K562 (cell line): ENCODE measurements at regions not wholly inside any gene's neighbourhood (a gene's known extent, or its start where the extent isn't known, plus 50 kb on each side); places are given as distances from the start of the nearest gene placed in this dataset.

Experiments
- ATAC-seq: fragments of 200-7000 bp; cut with Tn5 transposase; 3 replicates; pipeline ENCODE4 v1.9.1; 2020; ENCODE audit warnings: moderate library complexity
- BruUV-seq: library from RNA; stranded (reverse); fragments of 400-500 nt; replicated peaks from 2 replicates; lab custom pipeline; 2021; lab: Mats Ljungman, UMichigan
- CTCF ChIA-PET: fragments of 300-600 bp; formaldehyde crosslinking; extraction: SDS; loops from one replicate; lab custom pipeline; 2021; ENCODE audit warnings: low intra/inter-chr PET ratio; lab: Yijun Ruan, JAX
- POLR2A ChIA-PET: fragments of 300-600, 350-650 bp; sonication (Branson Sonifier 250); formaldehyde crosslinking; extraction: SDS; loops from one replicate; lab custom pipeline; 2021; ENCODE audit warnings: antibody characterized with exemption, inconsistent platforms; lab: Yijun Ruan, JAX
- DNase-seq, 4 experiments: peaks; one replicate each; pipeline versions ENCODE4 v3.0.0 to v3.0.0-alpha.2; 2011 to 2018; ENCODE audit warnings: low spot score in 3 of 4, mixed read lengths in 3 of 4; ENCODE audit errors: extremely low read depth in 1 of 4
- FAIRE-seq: peaks from 2 replicates; lab custom pipeline; 2011; peaks lifted over from hg19 to GRCh38; lab: Jason Lieb, UNC
- H2AFZ ChIP-seq: 2 replicates; pipeline ENCODE4 v1.6.0; 2011; ENCODE audit warnings: low read depth, low read length, control low read depth, inconsistent platforms
- H3K27ac ChIP-seq: fragments of 200-600 bp; 3 replicates; pipeline ENCODE4 v1.8.0; 2011; ENCODE audit warnings: low read depth, mild to moderate bottlenecking, control low read depth, inconsistent platforms, low read length, moderate library complexity, mixed read lengths; ENCODE audit errors: extremely low read depth
- H3K27me3 ChIP-seq, 2 experiments: fragments of 300-600 bp in 1 of 2; 2 replicates in 1 of 2; 3 replicates in 1 of 2; pipeline versions ENCODE4 v1.6.0 to v1.8.0; 2011; ENCODE audit warnings: inconsistent platforms in 2 of 2, low read length in 2 of 2, mild to moderate bottlenecking in 1 of 2, mixed read lengths in 1 of 2, moderate library complexity in 1 of 2; ENCODE audit not compliant: control insufficient read depth in 2 of 2, insufficient read depth in 2 of 2
- H3K36me3 ChIP-seq: fragments of 300-600 bp; 3 replicates; pipeline ENCODE4 v1.8.0; 2011; ENCODE audit warnings: mild to moderate bottlenecking, low read length, inconsistent platforms; ENCODE audit not compliant: control insufficient read depth, insufficient read depth
- H3K4me1 ChIP-seq, 2 experiments: fragments of 200-600 bp in 1 of 2; replicated peaks in 1 of 2; 2 replicates in 1 of 2; 3 replicates in 1 of 2; pipeline versions ENCODE4 v1.5.1 to v1.8.0; 2011; ENCODE audit warnings: inconsistent platforms in 2 of 2, low read length in 2 of 2, mild to moderate bottlenecking in 1 of 2, mixed read lengths in 1 of 2, moderate library complexity in 1 of 2; ENCODE audit not compliant: control insufficient read depth in 2 of 2, insufficient read depth in 2 of 2
- H3K4me2 ChIP-seq: 2 replicates; pipeline ENCODE4 v1.6.1; 2011; ENCODE audit warnings: low read length, control low read depth, inconsistent platforms, mixed read lengths; ENCODE audit not compliant: insufficient read depth
- H3K4me3 ChIP-seq: fragments of 200-600 bp; sonication (generic), shearing (Covaris generic); 2 replicates; pipeline ENCODE4 v1.5.1; 2016; ENCODE audit warnings: control low read depth, inconsistent platforms
- H3K79me2 ChIP-seq: fragments of 200-600 bp; 3 replicates; pipeline ENCODE4 v1.8.0; 2011; ENCODE audit warnings: low read length, inconsistent platforms; ENCODE audit not compliant: control insufficient read depth, insufficient read depth
- H3K9ac ChIP-seq, 2 experiments: 2 replicates each; pipeline versions ENCODE4 v1.6.0 to v1.6.1; 2011; ENCODE audit warnings: low read depth in 2 of 2, low read length in 2 of 2, control low read depth in 1 of 2, inconsistent platforms in 1 of 2, mild to moderate bottlenecking in 1 of 2, mixed read lengths in 1 of 2; ENCODE audit not compliant: insufficient read depth in 1 of 2
- H3K9me1 ChIP-seq: one replicate; pipeline ENCODE4 v1.6.0; 2011; ENCODE audit warnings: inconsistent platforms, mild to moderate bottlenecking, low read length, moderate library complexity; ENCODE audit not compliant: control insufficient read depth, insufficient read depth
- H3K9me3 ChIP-seq: replicated peaks from 2 replicates; pipeline ENCODE4 v1.5.1; 2011; ENCODE audit warnings: low read depth, low read length, inconsistent platforms; ENCODE audit not compliant: control insufficient read depth, insufficient read depth
- H4K20me1 ChIP-seq: replicated peaks from 2 replicates; pipeline ENCODE4 v1.6.1; 2011; ENCODE audit warnings: low read length, inconsistent platforms, mixed read lengths; ENCODE audit not compliant: control insufficient read depth, insufficient read depth
- CHAMP1 ChIP-seq: fragments of 450-650 bp; IDR thresholded peaks from 2 replicates; pipeline ENCODE4 v1.6.1; 2016; ENCODE audit warnings: mild to moderate bottlenecking
- CREBBP ChIP-seq: IDR thresholded peaks from one replicate; pipeline ENCODE4 v1.6.1; 2012; ENCODE audit warnings: low read depth, mild to moderate bottlenecking, control low read depth, inconsistent platforms, low read length
- DDX20 ChIP-seq: fragments of 450-650 bp; IDR thresholded peaks from 2 replicates; pipeline ENCODE4 v1.6.1; 2016; ENCODE audit warnings: missing genetic modification characterization, low read depth, mild to moderate bottlenecking, missing compliant biosample characterization, moderate library complexity
- ESRRA ChIP-seq: fragments of 450-650 bp; IDR thresholded peaks from 2 replicates; pipeline ENCODE4 v1.6.1; 2014; ENCODE audit warnings: low read depth, mild to moderate bottlenecking, moderate library complexity, borderline replicate concordance
- FOXA3 ChIP-seq, 2 experiments: fragments of 450-650 bp in 1 of 2; sonication (generic) in 1 of 2; formaldehyde crosslinking; IDR thresholded peaks in 1 of 2; conservative IDR thresholded peaks in 1 of 2; 2 replicates each; pipeline versions ENCODE4 v1.4.0 to v1.8.0; 2020 to 2022; ENCODE audit warnings: mild to moderate bottlenecking in 2 of 2, missing genetic modification reagents in 1 of 2
- IRF2 ChIP-seq: sonication (generic); formaldehyde crosslinking; IDR thresholded peaks from 2 replicates; pipeline ENCODE4 v1.8.1; 2022; ENCODE audit warnings: mild to moderate bottlenecking, missing genetic modification reagents
- JUN ChIP-seq, 2 experiments: sonication (generic) in 1 of 2; formaldehyde crosslinking in 1 of 2; IDR thresholded peaks; 2 replicates each; pipeline versions ENCODE4 v1.6.1 to v1.8.0; 2012 to 2022; ENCODE audit warnings: borderline replicate concordance in 2 of 2, mild to moderate bottlenecking in 2 of 2, improper control_type of control experiment in 1 of 2, low read depth in 1 of 2, low read length in 1 of 2, missing genetic modification reagents in 1 of 2
- KAT8 ChIP-seq: fragments of 450-650 bp; IDR thresholded peaks from 2 replicates; pipeline ENCODE4 v1.6.1; 2016; ENCODE audit warnings: low read depth, mild to moderate bottlenecking
- KLF13 ChIP-seq: fragments of 450-650 bp; IDR thresholded peaks from 2 replicates; pipeline ENCODE4 v1.6.1; 2016; ENCODE audit warnings: missing genetic modification characterization, low read depth, mild to moderate bottlenecking, missing compliant biosample characterization, moderate library complexity, borderline replicate concordance
- MTA2 ChIP-seq: fragments of 450-650 bp; IDR thresholded peaks from 2 replicates; pipeline ENCODE4 v1.6.1; 2016; ENCODE audit warnings: low read depth
- SP2 ChIP-seq: IDR thresholded peaks from 2 replicates; pipeline ENCODE4 v1.6.1; 2011; ENCODE audit warnings: mild to moderate bottlenecking, low read depth, low read length, moderate library complexity; ENCODE audit not compliant: poor library complexity, severe bottlenecking; ENCODE audit errors: extremely low read depth
- XRCC4 ChIP-seq: IDR thresholded peaks from one replicate; pipeline ENCODE4 v1.6.1; 2011; ENCODE audit not compliant: insufficient read depth, insufficient read length; ENCODE audit errors: extremely low read depth
- ZNF143 ChIP-seq: sonication (generic); formaldehyde crosslinking; IDR thresholded peaks from 2 replicates; pipeline ENCODE4 v1.9.0; 2022; ENCODE audit warnings: mild to moderate bottlenecking, missing genetic modification reagents
- ZNF263 ChIP-seq: sonication (generic); formaldehyde crosslinking; IDR thresholded peaks from 2 replicates; pipeline ENCODE4 v1.8.0; 2022; ENCODE audit warnings: mild to moderate bottlenecking, missing genetic modification reagents, borderline replicate concordance
- ZNF274 ChIP-seq: IDR thresholded peaks from 2 replicates; pipeline ENCODE4 v1.6.1; 2011; ENCODE audit warnings: low read depth, mild to moderate bottlenecking, low read length, moderate library complexity, borderline replicate concordance
- ZNF695 ChIP-seq: fragments of 450-650 bp; formaldehyde crosslinking; IDR thresholded peaks from 2 replicates; pipeline ENCODE4 v1.4.0; 2020; ENCODE audit warnings: mild to moderate bottlenecking, moderate library complexity
- WGBS: fragments of 100-300 bp; shearing (Covaris generic); methylation state at CpG from one replicate; pipeline ENCODE4 v1.1.6; 2016; ENCODE audit warnings: low coverage, mixed read lengths; ENCODE audit not compliant: insufficient coverage; ENCODE audit errors: missing lambda C conversion rate; 5-methylcytosine and 5-hydroxymethylcytosine counted together
- in situ Hi-C: fragments of 300-500 bp; cut with MboI; formaldehyde crosslinking; loops from 4 replicates; pipeline ENCODE4 v1.15.0; 2018; ENCODE audit warnings: inconsistent platforms, mixed read lengths
- intact Hi-C: fragments of 100-400 bp; cut with micrococcal nuclease; formaldehyde crosslinking; loops from 2 replicates; pipeline ENCODE4 v1.14.2; 2022

- in situ Hi-C loops = no loop called here
- under 1% methylated on average over 15 of the region's 15 CpGs for WGBS
- Histone ChIP-seq H3K9me1 (no peaks in the 10 kb centered on the region), H3K27me3 (peaks cover 4 to 7% of the 10 kb centered on the region in 2 experiments; a peak in 3 of 5 replicates), H2AFZ (no peak overlapping the region), H3K9me3 (no peaks in the 10 kb centered on the region), H3K4me1 (no peaks in the 10 kb centered on the region), H3K36me3 (no peaks in the 10 kb centered on the region), H3K27ac (no peak overlapping the region), H3K4me3 (no peak overlapping the region), H3K4me2 (no peak overlapping the region), H3K79me2 (no peaks in the 10 kb centered on the region), H4K20me1 (no peaks in the 10 kb centered on the region; the same call in 1 of the 2 replicates), H3K9ac (no peak overlapping the region)
- no peak for TF ChIP-seq ZNF274
- no peak for TF ChIP-seq CHAMP1
- TF ChIP-seq ZNF263 (CRISPR knock-in tag) = no peak
- no peak for TF ChIP-seq MTA2
- no peak for TF ChIP-seq FOXA3 (CRISPR knock-in tag; conservative IDR thresholded peaks at IDR 0.05 in 1 of 2, IDR thresholded peaks at IDR 0.05 in 1 of 2)
- no peak for TF ChIP-seq ZNF143
- TF ChIP-seq SP2 = no peak
- no peak for TF ChIP-seq ZNF695 (CRISPR knock-in tag)
- no peak for TF ChIP-seq ESRRA
- no peak for TF ChIP-seq KLF13 (tag)
- TF ChIP-seq IRF2 (CRISPR knock-in tag) = no peak
- no peak for TF ChIP-seq JUN (IDR thresholded peaks at IDR 0.05; ENCODE audit: borderline replicate concordance, low read depth, low read length)
- TF ChIP-seq JUN (CRISPR knock-in tag; IDR thresholded peaks at IDR 0.05; ENCODE audit: borderline replicate concordance) = no peak
- no peak for TF ChIP-seq XRCC4
- no peak for TF ChIP-seq DDX20
- TF ChIP-seq KAT8 = no peak
- no peak for TF ChIP-seq CREBBP
- DNase-seq (no peak), FAIRE-seq (no peak), ATAC-seq (no peak)
- BruUV-seq = no TSS peak
- ChIA-PET CTCF (no interaction called here), POLR2A (no interaction called here)
- intact Hi-C loops = no loop called here
Measured at GRCh38 chr11:115665175-115665821, 161.1 kb upstream of the CADM1 start.
